B cell (primary cell): ENCODE measurements at regions not wholly inside any gene's neighbourhood (a gene's known extent, or its start where the extent isn't known, plus 50 kb on each side); places are given as distances from the start of the nearest gene placed in this dataset.

Experiments
- ATAC-seq: fragments of 200-7000 bp; cut with Tn5 transposase; one replicate; pipeline ENCODE4 v1.10.0; 2021; ENCODE audit warnings: low read depth, mild to moderate bottlenecking, moderate number of reproducible peaks, moderate library complexity
- CTCF ChIA-PET: fragments of 350-600 bp; sonication (Branson Sonifier 250); formaldehyde crosslinking; loops from one replicate; lab custom pipeline; 2021; ENCODE audit warnings: antibody characterized with exemption, inconsistent platforms; lab: Charles Lee
- POLR2A ChIA-PET: fragments of 350-600 bp; sonication (Branson Sonifier 250); formaldehyde crosslinking; loops from one replicate; lab custom pipeline; 2021; ENCODE audit warnings: antibody characterized with exemption; lab: Charles Lee
- DNase-seq: peaks from one replicate; pipeline ENCODE4 v3.0.0; 2013
- H2AFZ ChIP-seq: 2 replicates; pipeline ENCODE4 v1.6.1; 2012; ENCODE audit warnings: mild to moderate bottlenecking, low read depth, low read length; ENCODE audit not compliant: insufficient read depth, poor library complexity, severe bottlenecking
- H3K27ac ChIP-seq, 2 donors: 1 replicate in 1 of 2; 2 replicates in 1 of 2; pipeline ENCODE4 v1.5.1; 2012 to 2013; ENCODE audit warnings: low read length in 2 of 2, mild to moderate bottlenecking in 2 of 2, moderate library complexity in 1 of 2
- H3K27me3 ChIP-seq, 4 experiments: fragments of 200-600 bp in 1 of 4; sonication (generic) in 1 of 4; replicated peaks in 1 of 4; 1 replicate in 2 of 4; 2 replicates in 2 of 4; pipeline versions ENCODE4 v1.6.1 to v1.7.0; 2013 to 2016; ENCODE audit warnings: low read length in 3 of 4, mild to moderate bottlenecking in 2 of 4, mixed read lengths in 1 of 4, moderate library complexity in 1 of 4; ENCODE audit not compliant: insufficient read depth in 4 of 4, control insufficient read depth in 3 of 4; ENCODE audit errors: control extremely low read depth in 1 of 4
- H3K36me3 ChIP-seq, 2 experiments: replicated peaks in 1 of 2; 1 replicate in 1 of 2; 2 replicates in 1 of 2; pipeline versions ENCODE4 v1.6.1 to v1.7.1; 2013; ENCODE audit warnings: low read length in 1 of 2; ENCODE audit not compliant: insufficient read depth in 2 of 2, control insufficient read depth in 1 of 2; ENCODE audit errors: control extremely low read depth in 1 of 2, extremely low read depth in 1 of 2
- H3K4me1 ChIP-seq, 2 donors: fragments of 200-600 bp in 1 of 2; sonication (generic) in 1 of 2; 1 replicate in 1 of 2; 2 replicates in 1 of 2; pipeline versions ENCODE4 v1.5.1 to v1.6.1; 2013 to 2017; ENCODE audit warnings: low read length in 2 of 2; ENCODE audit not compliant: control insufficient read depth in 2 of 2, insufficient read depth in 2 of 2
- H3K4me2 ChIP-seq: replicated peaks from 2 replicates; pipeline ENCODE3; 2012; ENCODE audit warnings: mild to moderate bottlenecking, low read depth, low read length; ENCODE audit not compliant: poor library complexity, severe bottlenecking
- H3K4me3 ChIP-seq, 5 experiments: fragments of 200-600 bp in 1 of 5; sonication (generic) in 1 of 5; 1 replicate in 3 of 5; 2 replicates in 2 of 5; pipeline versions ENCODE4 v1.5.1 to v1.7.0; 2011 to 2016; ENCODE audit warnings: low read length in 4 of 5, mild to moderate bottlenecking in 4 of 5, low read depth in 2 of 5, control low read depth in 1 of 5, moderate library complexity in 1 of 5; ENCODE audit not compliant: insufficient read depth in 1 of 5; ENCODE audit errors: control extremely low read depth in 1 of 5, extremely low read depth in 1 of 5
- H3K79me2 ChIP-seq: fragments of 200-600 bp; sonication (generic); one replicate; pipeline ENCODE4 v1.6.0; 2016; ENCODE audit warnings: low read length; ENCODE audit not compliant: control insufficient read depth, insufficient read depth
- H3K9ac ChIP-seq: fragments of 200-600 bp; sonication (generic); 2 replicates; pipeline ENCODE4 v1.6.1; 2017; ENCODE audit warnings: mild to moderate bottlenecking, low read length, moderate library complexity
- H3K9me3 ChIP-seq, 3 donors: one replicate each; pipeline versions ENCODE4 v1.6.1 to v1.7.1; 2013; ENCODE audit warnings: low read length in 2 of 3; ENCODE audit not compliant: control insufficient read depth in 2 of 3, insufficient read depth in 1 of 3; ENCODE audit errors: control extremely low read depth in 1 of 3
- H4K20me1 ChIP-seq: 2 replicates; pipeline ENCODE4 v1.6.0; 2012; ENCODE audit warnings: mild to moderate bottlenecking, low read length; ENCODE audit not compliant: insufficient read depth, control insufficient read depth, poor library complexity, severe bottlenecking
- H3K27ac Mint-ChIP-seq: one replicate; pipeline ENCODE4 v1.8.0; 2021; ENCODE audit warnings: mixed read lengths
- H3K27me3 Mint-ChIP-seq: one replicate; pipeline ENCODE4 v1.8.0; 2021; ENCODE audit warnings: mixed read lengths
- H3K4me1 Mint-ChIP-seq: one replicate; pipeline ENCODE4 v1.8.0; 2021; ENCODE audit warnings: mixed read lengths
- H3K4me3 Mint-ChIP-seq: one replicate; pipeline ENCODE4 v1.8.0; 2021; ENCODE audit warnings: mixed read lengths
- H3K9me3 Mint-ChIP-seq: one replicate; pipeline ENCODE4 v1.8.0; 2022; ENCODE audit warnings: mixed read lengths; ENCODE audit not compliant: insufficient read depth
- CTCF ChIP-seq: fragments of 200-600 bp; IDR thresholded peaks from one replicate; pipeline ENCODE4 v1.8.0; 2022; ENCODE audit warnings: antibody characterized with exemption, mild to moderate bottlenecking
- EZH2 ChIP-seq: IDR thresholded peaks from 2 replicates; pipeline ENCODE4 v1.6.1; 2012; ENCODE audit warnings: borderline replicate concordance, low read depth, mild to moderate bottlenecking, moderate library complexity, low read length; ENCODE audit not compliant: insufficient read depth, poor library complexity, severe bottlenecking
- WGBS: methylation state at CpG from one replicate; pipeline ENCODE4 v1.1.5; 2013; ENCODE audit warnings: missing lambda C conversion rate; ENCODE audit not compliant: insufficient coverage; 5-methylcytosine and 5-hydroxymethylcytosine counted together
- intact Hi-C: fragments of 100-400 bp; cut with micrococcal nuclease; formaldehyde crosslinking; loops from one replicate; pipeline ENCODE4 v1.10.0; 2022

GRCh38 chr3:87413814-87414213 lies 137.4 kb upstream of the POU1F1 start:
- no peak for DNase-seq
- Histone ChIP-seq H3K36me3 (no peaks in the 10 kb centered on the region), H3K4me2 (no peak overlapping the region), H3K9ac (no peak overlapping the region), H3K9me3 (peaks cover 0 to 1% (median 0%) of the 10 kb centered on the region in 3 donors), H3K79me2 (no peaks in the 10 kb centered on the region), H3K4me1 (no peaks in the 10 kb centered on the region), H3K27me3 (no peaks in the 10 kb centered on the region), H3K4me3 (no peak overlapping the region), H2AFZ (no peak overlapping the region), H4K20me1 (no peaks in the 10 kb centered on the region), H3K27ac (no peak overlapping the region)
- Mint-ChIP-seq H3K4me3 (no peak overlapping the region), H3K27me3 (no peaks in the 10 kb centered on the region), H3K4me1 (no peaks in the 10 kb centered on the region), H3K9me3 (no peaks in the 10 kb centered on the region), H3K27ac (no peak overlapping the region)
- ATAC-seq: no peak
- WGBS: no CpG with 5 or more reads among the region's 3 CpGs
- ChIA-PET POLR2A (no interaction called here), CTCF (no interaction called here)
- no peak for TF ChIP-seq CTCF
- TF ChIP-seq EZH2: no peak
- intact Hi-C loops: no loop called here

GRCh38 chr3:87410110-87410509 lies 133.7 kb upstream of the POU1F1 start:
- intact Hi-C loops: no loop called here
- Histone ChIP-seq H3K9me3 (peaks cover 0 to 1% (median 0%) of the 10 kb centered on the region in 3 donors), H3K27ac (no peak overlapping the region), H2AFZ (no peak overlapping the region), H3K4me3 (no peak overlapping the region), H3K36me3 (no peaks in the 10 kb centered on the region), H3K79me2 (no peaks in the 10 kb centered on the region), H3K27me3 (no peaks in the 10 kb centered on the region), H3K4me2 (no peak overlapping the region), H3K9ac (no peak overlapping the region), H4K20me1 (no peaks in the 10 kb centered on the region), H3K4me1 (no peaks in the 10 kb centered on the region)
- Mint-ChIP-seq H3K27me3 (no peaks in the 10 kb centered on the region), H3K9me3 (no peaks in the 10 kb centered on the region), H3K27ac (no peak overlapping the region), H3K4me1 (no peaks in the 10 kb centered on the region), H3K4me3 (no peak overlapping the region)
- DNase-seq (no peak), ATAC-seq (no peak)
- no peak for TF ChIP-seq EZH2
- no peak for TF ChIP-seq CTCF
- CTCF ChIA-PET: no interaction called here
- POLR2A ChIA-PET: no interaction called here
